ENCODE measurements at regions not wholly inside any gene's neighbourhood (a gene's known extent, or its start where the extent isn't known, plus 50 kb on each side); places are given as distances from the start of the nearest gene placed in this dataset.

DNA sequence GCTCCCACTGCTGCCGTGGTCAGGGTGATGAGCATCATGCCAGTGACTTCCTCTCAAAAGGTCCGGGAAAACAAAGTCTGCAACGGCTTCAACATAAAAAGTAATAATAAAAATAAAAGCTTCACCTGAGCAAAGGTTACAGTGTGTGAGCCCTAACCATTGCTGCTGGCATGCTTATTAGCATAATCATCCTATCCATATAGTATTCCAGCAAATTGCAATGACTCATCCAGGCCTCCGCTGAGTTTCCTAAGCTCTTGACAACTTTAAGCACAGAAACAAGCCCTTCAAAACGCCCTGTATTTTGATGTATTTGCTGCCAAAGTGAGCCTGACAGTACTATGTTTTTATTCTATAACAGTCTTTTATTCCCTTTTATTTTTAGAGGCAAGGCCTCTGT lies 100.5 kb downstream of the AASDH start:
- TF ChIP-seq, protein P1, sequence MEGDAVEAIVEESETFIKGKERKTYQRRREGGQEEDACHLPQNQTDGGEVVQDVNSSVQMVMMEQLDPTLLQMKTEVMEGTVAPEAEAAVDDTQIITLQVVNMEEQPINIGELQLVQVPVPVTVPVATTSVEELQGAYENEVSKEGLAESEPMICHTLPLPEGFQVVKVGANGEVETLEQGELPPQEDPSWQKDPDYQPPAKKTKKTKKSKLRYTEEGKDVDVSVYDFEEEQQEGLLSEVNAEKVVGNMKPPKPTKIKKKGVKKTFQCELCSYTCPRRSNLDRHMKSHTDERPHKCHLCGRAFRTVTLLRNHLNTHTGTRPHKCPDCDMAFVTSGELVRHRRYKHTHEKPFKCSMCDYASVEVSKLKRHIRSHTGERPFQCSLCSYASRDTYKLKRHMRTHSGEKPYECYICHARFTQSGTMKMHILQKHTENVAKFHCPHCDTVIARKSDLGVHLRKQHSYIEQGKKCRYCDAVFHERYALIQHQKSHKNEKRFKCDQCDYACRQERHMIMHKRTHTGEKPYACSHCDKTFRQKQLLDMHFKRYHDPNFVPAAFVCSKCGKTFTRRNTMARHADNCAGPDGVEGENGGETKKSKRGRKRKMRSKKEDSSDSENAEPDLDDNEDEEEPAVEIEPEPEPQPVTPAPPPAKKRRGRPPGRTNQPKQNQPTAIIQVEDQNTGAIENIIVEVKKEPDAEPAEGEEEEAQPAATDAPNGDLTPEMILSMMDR (IDR thresholded peaks at IDR 0.05; ENCODE audit: insufficient read depth, low read length) = no peak
- DNase-seq (ENCODE audit: low read depth) = no peak

DNA sequence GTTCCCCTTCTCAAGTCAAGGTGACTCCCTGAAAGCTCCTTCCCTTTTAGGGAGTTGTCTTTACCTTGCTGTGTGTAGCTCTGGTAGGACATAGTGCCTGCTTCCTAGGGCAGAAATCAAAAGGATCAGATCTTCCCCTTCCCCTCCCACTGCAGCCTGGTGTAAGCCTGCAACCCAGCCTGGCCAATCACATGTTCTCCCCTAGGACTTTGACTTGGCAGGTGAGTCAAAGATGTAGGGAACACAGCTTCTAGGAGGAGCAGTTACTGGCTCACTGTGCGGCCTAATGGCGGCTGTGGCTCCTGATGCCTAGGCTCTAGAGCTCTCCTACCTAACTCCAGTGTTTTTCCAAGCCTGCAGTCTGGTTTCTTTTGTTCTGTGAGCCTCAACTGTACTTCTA lies 103.9 kb downstream of the AASDH start:
- DNase-seq (ENCODE audit: low read depth) = no peak
- no peak overlapping the region for H3K4me3 ChIP-seq (ENCODE audit: low read depth, low read length)
- TF ChIP-seq, protein P1 (IDR thresholded peaks at IDR 0.05; ENCODE audit: insufficient read depth, low read length) = no peak

More for the DNA sequence above, 100.5 kb downstream of the AASDH start:
- H3K4me3 ChIP-seq (ENCODE audit: low read depth, low read length) = no peak overlapping the region

DNA sequence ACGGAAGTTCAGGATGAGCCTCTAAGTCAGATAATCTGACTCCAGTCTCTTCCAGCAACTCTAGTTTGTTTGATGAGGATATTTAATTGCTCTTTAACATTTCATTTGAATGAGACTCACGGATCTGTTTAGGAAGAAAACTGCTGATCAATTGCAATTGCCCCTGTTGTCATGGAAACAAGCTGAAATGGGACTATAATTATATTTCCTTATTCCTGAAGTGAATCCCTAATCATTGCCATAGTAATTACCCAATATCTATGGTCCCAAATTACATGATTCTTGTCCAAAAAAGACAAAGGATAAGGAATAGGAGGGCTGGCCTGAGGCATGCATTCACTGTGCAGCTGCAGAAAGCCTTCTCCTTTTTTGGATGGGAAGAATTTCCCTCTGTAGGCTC lies 105.3 kb downstream of the AASDH start:
- H3K4me3 ChIP-seq (ENCODE audit: low read depth, low read length) = no peak overlapping the region
- TF ChIP-seq, protein P1 (IDR thresholded peaks at IDR 0.05; ENCODE audit: insufficient read depth, low read length) = no peak
- no peak for DNase-seq (ENCODE audit: low read depth)

DNA sequence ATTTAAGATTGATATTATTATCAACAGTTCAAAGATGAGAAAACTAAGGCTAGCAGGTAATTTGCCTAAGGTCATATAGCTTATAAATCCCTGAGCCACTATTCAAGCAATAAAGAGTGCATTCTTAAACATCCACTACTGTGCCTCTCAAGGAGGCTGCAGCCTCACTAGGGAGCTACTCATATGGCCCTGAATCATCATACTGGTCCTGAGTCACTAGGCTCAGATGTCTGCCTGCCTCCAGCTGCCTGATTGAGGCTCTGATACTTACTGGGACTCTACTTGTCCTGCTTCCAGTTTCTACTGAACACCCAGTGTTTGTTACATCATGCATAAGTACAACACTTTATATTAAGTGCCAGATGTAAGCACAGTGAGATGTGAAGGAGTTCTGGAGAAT lies 110.7 kb downstream of the AASDH start:
- DNase-seq (ENCODE audit: low read depth) = no peak
- TF ChIP-seq, protein P1 (IDR thresholded peaks at IDR 0.05; ENCODE audit: insufficient read depth, low read length) = no peak
- no peak overlapping the region for H3K4me3 ChIP-seq (ENCODE audit: low read depth, low read length)

DNA sequence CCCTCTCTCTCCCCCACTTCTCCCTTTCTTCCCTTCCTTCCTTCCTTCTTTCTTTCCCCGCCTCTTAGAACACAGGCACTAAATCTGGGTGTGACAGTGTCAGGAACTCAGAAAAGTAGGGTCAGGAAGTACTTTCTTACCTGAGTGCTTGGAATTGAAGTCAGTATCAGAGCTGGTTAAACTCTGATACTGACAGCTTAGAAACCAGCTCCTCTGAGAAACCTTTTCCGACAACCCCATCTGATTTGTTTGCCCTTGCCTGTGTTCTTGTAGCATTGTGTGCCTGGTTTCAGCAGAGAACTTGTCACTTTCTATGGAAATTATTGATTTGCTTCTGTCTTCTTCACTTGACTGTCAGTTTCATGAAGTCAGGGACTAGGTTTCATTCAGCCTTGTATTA lies 113.9 kb downstream of the AASDH start:
- no peak overlapping the region for H3K4me3 ChIP-seq (ENCODE audit: low read depth, low read length)
- TF ChIP-seq, protein P1 (IDR thresholded peaks at IDR 0.05; ENCODE audit: insufficient read depth, low read length) = no peak
- DNase-seq (ENCODE audit: low read depth) = no peak

DNA sequence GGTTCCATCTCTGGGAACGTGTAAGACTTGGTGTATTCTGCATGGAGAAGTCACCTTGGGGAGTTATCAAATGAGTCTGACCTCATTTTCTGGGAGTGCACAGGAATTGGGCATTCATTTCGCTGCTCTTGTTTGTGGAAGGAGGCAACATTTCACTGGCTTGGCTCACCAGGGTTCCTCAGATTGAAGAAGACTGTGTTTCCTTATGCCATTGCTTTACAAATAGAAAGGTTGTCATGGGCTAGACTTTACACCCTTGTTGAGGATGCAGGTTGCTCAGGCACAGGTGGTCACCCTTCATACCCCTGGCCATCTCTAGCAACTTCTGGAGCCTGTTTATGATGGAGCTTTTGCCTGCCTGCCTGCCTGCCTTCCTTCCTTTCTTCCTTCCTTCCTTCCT lies 114.4 kb downstream of the AASDH start:
- TF ChIP-seq, protein P1 (IDR thresholded peaks at IDR 0.05; ENCODE audit: insufficient read depth, low read length) = no peak
- no peak for DNase-seq (ENCODE audit: low read depth)
- no peak overlapping the region for H3K4me3 ChIP-seq (ENCODE audit: low read depth, low read length)

DNA sequence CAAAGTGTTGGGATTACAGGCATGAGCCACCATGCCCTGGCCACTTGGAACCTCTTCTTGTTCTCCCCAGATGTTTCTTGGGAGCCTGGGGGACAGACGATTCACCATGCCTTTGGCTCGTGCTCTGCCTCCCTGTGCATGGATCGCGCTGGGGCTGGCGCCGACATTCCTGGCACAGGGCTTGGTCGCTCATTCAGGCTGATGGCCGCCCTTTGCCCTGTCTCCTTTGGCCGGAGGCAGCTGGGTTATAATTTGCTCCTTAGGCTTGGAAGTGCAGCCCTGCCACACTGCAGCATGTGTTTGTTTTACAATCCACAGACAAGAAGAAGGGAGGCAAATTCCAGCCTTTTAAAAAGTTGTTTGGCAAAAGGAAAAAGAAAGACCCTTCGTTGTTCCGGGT lies 115.3 kb downstream of the AASDH start:
- TF ChIP-seq, protein P1 (IDR thresholded peaks at IDR 0.05; ENCODE audit: insufficient read depth, low read length) = no peak
- no peak for DNase-seq (ENCODE audit: low read depth)
- H3K4me3 ChIP-seq (ENCODE audit: low read depth, low read length) = no peak overlapping the region

Data from fibroblast of the aortic adventitia (primary cell).